PC-3 (cell line): ENCODE measurements at regions not wholly inside any gene's neighbourhood (a gene's known extent, or its start where the extent isn't known, plus 50 kb on each side); places are given as distances from the start of the nearest gene placed in this dataset.

ENCODE experiments used
- EZH2 ChIP-seq: fragments of 300-600 bp; sonication (generic); IDR thresholded peaks from one replicate; pipeline ENCODE4 v1.6.1; 2017; ENCODE audit warnings: antibody characterized with exemption, mild to moderate bottlenecking, low read length; ENCODE audit not compliant: unreplicated experiment
- EZH2phosphoT487 ChIP-seq: fragments of 300-600 bp; sonication (generic); IDR thresholded peaks from 2 replicates; pipeline ENCODE4 v1.6.1; 2018; ENCODE audit warnings: mild to moderate bottlenecking, antibody characterized with exemption, low read length, borderline replicate concordance
- TF ChIP-seq, protein P1 (sequence below): fragments of 300-600 bp; sonication (generic); conservative IDR thresholded peaks from 2 replicates; pipeline ENCODE4 v1.5.1; 2017; ENCODE audit warnings: antibody characterized with exemption, low read depth, mild to moderate bottlenecking, low read length

DNA sequence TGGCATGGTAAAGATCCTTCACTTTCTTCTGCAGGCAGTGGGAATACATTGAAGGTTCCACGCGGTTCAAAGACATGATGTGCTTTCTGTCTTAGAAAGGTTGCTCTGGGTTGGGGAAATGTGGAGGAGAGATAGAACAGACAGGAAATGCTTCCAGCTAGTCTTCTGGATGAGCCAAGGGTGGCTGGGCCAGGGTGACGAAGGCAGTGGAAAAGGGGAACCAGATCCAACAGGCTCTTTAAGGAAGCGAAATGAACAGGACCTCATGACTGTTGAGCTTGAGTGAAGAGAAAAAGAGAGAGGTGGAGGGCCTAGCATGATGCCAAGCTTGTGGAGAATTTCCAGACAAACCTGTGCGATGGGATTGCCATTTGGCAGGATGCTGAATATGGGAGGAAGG is 56.4 kb upstream of the LMO1 start:
- TF ChIP-seq, protein P1, sequence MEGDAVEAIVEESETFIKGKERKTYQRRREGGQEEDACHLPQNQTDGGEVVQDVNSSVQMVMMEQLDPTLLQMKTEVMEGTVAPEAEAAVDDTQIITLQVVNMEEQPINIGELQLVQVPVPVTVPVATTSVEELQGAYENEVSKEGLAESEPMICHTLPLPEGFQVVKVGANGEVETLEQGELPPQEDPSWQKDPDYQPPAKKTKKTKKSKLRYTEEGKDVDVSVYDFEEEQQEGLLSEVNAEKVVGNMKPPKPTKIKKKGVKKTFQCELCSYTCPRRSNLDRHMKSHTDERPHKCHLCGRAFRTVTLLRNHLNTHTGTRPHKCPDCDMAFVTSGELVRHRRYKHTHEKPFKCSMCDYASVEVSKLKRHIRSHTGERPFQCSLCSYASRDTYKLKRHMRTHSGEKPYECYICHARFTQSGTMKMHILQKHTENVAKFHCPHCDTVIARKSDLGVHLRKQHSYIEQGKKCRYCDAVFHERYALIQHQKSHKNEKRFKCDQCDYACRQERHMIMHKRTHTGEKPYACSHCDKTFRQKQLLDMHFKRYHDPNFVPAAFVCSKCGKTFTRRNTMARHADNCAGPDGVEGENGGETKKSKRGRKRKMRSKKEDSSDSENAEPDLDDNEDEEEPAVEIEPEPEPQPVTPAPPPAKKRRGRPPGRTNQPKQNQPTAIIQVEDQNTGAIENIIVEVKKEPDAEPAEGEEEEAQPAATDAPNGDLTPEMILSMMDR, result no peak
- TF ChIP-seq EZH2phosphoT487 (no peak), EZH2 (no peak)
